ENCODE measurements at regions not wholly inside any gene's neighbourhood (a gene's known extent, or its start where the extent isn't known, plus 50 kb on each side); places are given as distances from the start of the nearest gene placed in this dataset.

GRCh38 chr2:147792966-147793617 is 51.7 kb upstream of the ACVR2A start:
- H3K36me3 ChIP-seq (ENCODE audit: control insufficient read depth, insufficient read depth, low read length), result no peaks in the 10 kb centered on the region
- H3K9ac ChIP-seq, result no peak overlapping the region
- H3K27ac ChIP-seq, result no peak overlapping the region
- no peak for TF ChIP-seq CTCF (IDR thresholded peaks at IDR 0.05)
- no peaks in the 10 kb centered on the region for H3K4me1 ChIP-seq
- H3K9me3 ChIP-seq (ENCODE audit: control insufficient read depth, low read length), result no peaks in the 10 kb centered on the region
- H3K4me3 ChIP-seq (ENCODE audit: low read depth, low read length), result no peak overlapping the region
- no peaks in the 10 kb centered on the region for H3K79me2 ChIP-seq
- H3K27me3 ChIP-seq (ENCODE audit: control insufficient read depth, insufficient read depth, low read length), result no peaks in the 10 kb centered on the region
- H2AFZ ChIP-seq, result no peak overlapping the region
- H3K4me2 ChIP-seq (ENCODE audit: low read length), result no peak overlapping the region

DNA sequence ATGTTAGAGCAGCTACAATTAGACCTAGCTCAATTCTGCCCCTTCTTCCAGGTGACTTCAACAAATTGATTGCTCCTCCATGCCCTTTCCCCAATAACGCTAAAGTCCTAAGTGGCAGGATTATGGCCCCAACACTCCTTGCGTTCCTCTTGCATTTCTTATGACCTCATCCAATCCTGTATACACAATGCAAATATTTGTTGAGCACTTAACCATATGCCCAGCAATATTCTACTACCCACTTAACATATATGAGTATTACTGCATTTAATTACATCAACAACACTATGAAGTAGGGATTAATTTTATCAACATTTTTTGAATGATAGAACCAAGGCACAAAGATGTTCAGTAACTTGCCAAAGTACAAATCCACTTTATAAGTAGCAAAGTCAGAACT is 54.2 kb upstream of the ACVR2A start:
- Histone ChIP-seq H3K9ac (no peak overlapping the region), H3K9me3 (ENCODE audit: control insufficient read depth, low read length) (no peaks in the 10 kb centered on the region), H3K4me3 (ENCODE audit: low read depth, low read length) (no peak overlapping the region), H3K4me1 (no peaks in the 10 kb centered on the region), H3K79me2 (no peaks in the 10 kb centered on the region), H3K27me3 (ENCODE audit: control insufficient read depth, insufficient read depth, low read length) (no peaks in the 10 kb centered on the region), H2AFZ (no peak overlapping the region), H3K4me2 (ENCODE audit: low read length) (no peak overlapping the region), H3K27ac (no peak overlapping the region), H3K36me3 (ENCODE audit: control insufficient read depth, insufficient read depth, low read length) (no peaks in the 10 kb centered on the region)
- TF ChIP-seq CTCF (IDR thresholded peaks at IDR 0.05), result no peak

- no peak for TF ChIP-seq CTCF (IDR thresholded peaks at IDR 0.05)
- H3K27me3 ChIP-seq (ENCODE audit: control insufficient read depth, insufficient read depth, low read length), result no peaks in the 10 kb centered on the region
Measured at GRCh38 chr2:147789720-147790119, 55.1 kb upstream of the ACVR2A start.

GRCh38 chr2:147789287-147789686 is 55.5 kb upstream of the ACVR2A start:
- H2AFZ ChIP-seq, result no peak overlapping the region
- no peak for TF ChIP-seq CTCF (IDR thresholded peaks at IDR 0.05)
- no peaks in the 10 kb centered on the region for H3K9me3 ChIP-seq (ENCODE audit: control insufficient read depth, low read length)
- no peaks in the 10 kb centered on the region for H3K79me2 ChIP-seq
- H3K4me1 ChIP-seq, result no peaks in the 10 kb centered on the region
- no peak overlapping the region for H3K27ac ChIP-seq
- no peak overlapping the region for H3K4me3 ChIP-seq (ENCODE audit: low read depth, low read length)
- H3K9ac ChIP-seq, result no peak overlapping the region
- H3K4me2 ChIP-seq (ENCODE audit: low read length), result no peak overlapping the region
- no peaks in the 10 kb centered on the region for H3K36me3 ChIP-seq (ENCODE audit: control insufficient read depth, insufficient read depth, low read length)
- H3K27me3 ChIP-seq (ENCODE audit: control insufficient read depth, insufficient read depth, low read length), result no peaks in the 10 kb centered on the region

More at GRCh38 chr2:147789720-147790119, 55.1 kb upstream of the ACVR2A start:
- no peak overlapping the region for H3K27ac ChIP-seq
- H2AFZ ChIP-seq, result no peak overlapping the region
- H3K4me3 ChIP-seq (ENCODE audit: low read depth, low read length), result no peak overlapping the region
- no peak overlapping the region for H3K9ac ChIP-seq
- H3K4me1 ChIP-seq, result no peaks in the 10 kb centered on the region
- no peaks in the 10 kb centered on the region for H3K9me3 ChIP-seq (ENCODE audit: control insufficient read depth, low read length)
- H3K4me2 ChIP-seq (ENCODE audit: low read length), result no peak overlapping the region
- H3K79me2 ChIP-seq, result no peaks in the 10 kb centered on the region
- no peaks in the 10 kb centered on the region for H3K36me3 ChIP-seq (ENCODE audit: control insufficient read depth, insufficient read depth, low read length)

Data from parathyroid adenoma (tissue), 2 donors.